MCF 10A (cell line): ENCODE measurements at regions not wholly inside any gene's neighbourhood (a gene's known extent, or its start where the extent isn't known, plus 50 kb on each side); places are given as distances from the start of the nearest gene placed in this dataset.

Experiments used
- BruUV-seq: library from RNA; stranded (reverse); fragments of 400-500 nt; replicated peaks from 2 replicates; lab custom pipeline; 2021; lab: Mats Ljungman, UMichigan
- CTCF ChIA-PET: fragments of 300-600 bp; sonication (Branson Sonifier 250); formaldehyde crosslinking; extraction: SDS; loops from one replicate; lab custom pipeline; 2021; ENCODE audit warnings: antibody characterized with exemption, inconsistent platforms; lab: Yijun Ruan, JAX
- POLR2A ChIA-PET: fragments of 300-600, 350-650 bp; sonication (Branson Sonifier 250); formaldehyde crosslinking; extraction: SDS; loops from one replicate; lab custom pipeline; 2020; ENCODE audit warnings: antibody characterized with exemption, inconsistent platforms; lab: Yijun Ruan, JAX
- DNase-seq: peaks from one replicate; pipeline ENCODE4 v3.0.0-alpha.2; 2018; ENCODE audit not compliant: unreplicated experiment
- H3K27ac Mint-ChIP-seq: one replicate; pipeline ENCODE4 v1.8.0; 2022; ENCODE audit warnings: mild to moderate bottlenecking, low read depth, mixed read lengths; ENCODE audit not compliant: unreplicated experiment
- H3K27me3 Mint-ChIP-seq: one replicate; pipeline ENCODE4 v1.8.0; 2022; ENCODE audit warnings: mixed read lengths; ENCODE audit not compliant: insufficient read depth, unreplicated experiment
- H3K36me3 Mint-ChIP-seq: one replicate; pipeline ENCODE4 v1.8.0; 2022; ENCODE audit warnings: mild to moderate bottlenecking, moderate library complexity, mixed read lengths; ENCODE audit not compliant: insufficient read depth, unreplicated experiment
- H3K4me1 Mint-ChIP-seq: one replicate; pipeline ENCODE4 v1.8.0; 2022; ENCODE audit warnings: mixed read lengths; ENCODE audit not compliant: insufficient read depth, unreplicated experiment
- H3K4me3 Mint-ChIP-seq: one replicate; pipeline ENCODE4 v1.8.0; 2022; ENCODE audit warnings: mild to moderate bottlenecking, moderate library complexity, mixed read lengths; ENCODE audit not compliant: unreplicated experiment
- H3K9me3 Mint-ChIP-seq: one replicate; pipeline ENCODE4 v1.8.0; 2022; ENCODE audit warnings: mixed read lengths; ENCODE audit not compliant: unreplicated experiment
- CTCF ChIP-seq: fragments of 200-600 bp; IDR thresholded peaks from one replicate; pipeline ENCODE4 v1.8.0; 2022; ENCODE audit warnings: antibody characterized with exemption, mild to moderate bottlenecking; ENCODE audit not compliant: unreplicated experiment
- intact Hi-C: fragments of 100-400 bp; cut with micrococcal nuclease; formaldehyde crosslinking; loops from 2 replicates; pipeline ENCODE4 v1.14.1; 2022

- H3K27ac Mint-ChIP-seq: no peak overlapping the region
- H3K4me3 Mint-ChIP-seq: no peak overlapping the region
- ChIA-PET POLR2A (no interaction called here), CTCF (interaction anchor here (0.7 kb wide), 2 partner anchors 137 to 1537 kb away, joined by 3 read pairs; no protein-coding TSS in a partner anchor)
- no peaks in the 10 kb centered on the region for H3K9me3 Mint-ChIP-seq
- DNase-seq: peak; percentile 89
- no peaks in the 10 kb centered on the region for H3K27me3 Mint-ChIP-seq
- peaks cover 8% of the 10 kb centered on the region for H3K4me1 Mint-ChIP-seq
- intact Hi-C loops: no loop called here
- TF ChIP-seq CTCF: no peak
- BruUV-seq: no TSS peak
- no peaks in the 10 kb centered on the region for H3K36me3 Mint-ChIP-seq
These were observed 219.7 kb downstream of the TMEM114 start for GRCh38 chr16:8370374-8371270.

- TF ChIP-seq CTCF: no peak
- no peaks in the 10 kb centered on the region for H3K36me3 Mint-ChIP-seq
- no peak overlapping the region for H3K27ac Mint-ChIP-seq
- no peak for DNase-seq
- no TSS peak for BruUV-seq
- H3K4me1 Mint-ChIP-seq: no peaks in the 10 kb centered on the region
- POLR2A ChIA-PET: no interaction called here
- intact Hi-C loops: no loop called here
- no peaks in the 10 kb centered on the region for H3K27me3 Mint-ChIP-seq
- H3K9me3 Mint-ChIP-seq: peaks cover 6% of the 10 kb centered on the region
- CTCF ChIA-PET: interaction anchor here (0.7 kb wide), 1 partner anchor 67 kb away, joined by 3 read pairs; no protein-coding TSS in a partner anchor
- H3K4me3 Mint-ChIP-seq: no peak overlapping the region
These were observed 231.4 kb downstream of the TMEM114 start for GRCh38 chr16:8358937-8359336.

- peak; percentile 12 for TF ChIP-seq CTCF
- ChIA-PET CTCF (interaction anchor here (0.7 kb wide), 1 partner anchor 128 kb away, joined by 4 read pairs; no protein-coding TSS in a partner anchor), POLR2A (no interaction called here)
- intact Hi-C loops: no loop called here
- no peaks in the 10 kb centered on the region for H3K4me1 Mint-ChIP-seq
- BruUV-seq: no TSS peak
- no peak overlapping the region for H3K4me3 Mint-ChIP-seq
- no peaks in the 10 kb centered on the region for H3K36me3 Mint-ChIP-seq
- peaks cover under 1% of the 10 kb centered on the region for H3K9me3 Mint-ChIP-seq
- no peak overlapping the region for H3K27ac Mint-ChIP-seq
- DNase-seq: no peak
- H3K27me3 Mint-ChIP-seq: no peaks in the 10 kb centered on the region
These were observed 234.6 kb downstream of the TMEM114 start for GRCh38 chr16:8355675-8356074.

- H3K9me3 Mint-ChIP-seq: peaks cover 30% of the 10 kb centered on the region
- no TSS peak for BruUV-seq
- ChIA-PET CTCF (interaction anchor here (0.8 kb wide), 1 partner anchor 879 kb away, joined by 4 read pairs; no protein-coding TSS in a partner anchor), POLR2A (no interaction called here)
- no peak for DNase-seq
- H3K27me3 Mint-ChIP-seq: no peaks in the 10 kb centered on the region
- H3K4me1 Mint-ChIP-seq: no peaks in the 10 kb centered on the region
- TF ChIP-seq CTCF: no peak
- intact Hi-C loops: no loop called here
- no peak overlapping the region for H3K27ac Mint-ChIP-seq
- peaks cover 5% of the 10 kb centered on the region for H3K36me3 Mint-ChIP-seq
- no peak overlapping the region for H3K4me3 Mint-ChIP-seq
These were observed 244.0 kb downstream of the TMEM114 start for GRCh38 chr16:8346294-8346693.
